HG03342 (cell line): ENCODE measurements at regions not wholly inside any gene's neighbourhood (a gene's known extent, or its start where the extent isn't known, plus 50 kb on each side); places are given as distances from the start of the nearest gene placed in this dataset.

Experiments used
- ATAC-seq: cut with Tn5 transposase; IDR thresholded peaks from one replicate; pipeline ENCODE4 v1.9.1; 2021; ENCODE audit warnings: mild to moderate bottlenecking, moderate library complexity; ENCODE audit not compliant: unreplicated experiment

DNA sequence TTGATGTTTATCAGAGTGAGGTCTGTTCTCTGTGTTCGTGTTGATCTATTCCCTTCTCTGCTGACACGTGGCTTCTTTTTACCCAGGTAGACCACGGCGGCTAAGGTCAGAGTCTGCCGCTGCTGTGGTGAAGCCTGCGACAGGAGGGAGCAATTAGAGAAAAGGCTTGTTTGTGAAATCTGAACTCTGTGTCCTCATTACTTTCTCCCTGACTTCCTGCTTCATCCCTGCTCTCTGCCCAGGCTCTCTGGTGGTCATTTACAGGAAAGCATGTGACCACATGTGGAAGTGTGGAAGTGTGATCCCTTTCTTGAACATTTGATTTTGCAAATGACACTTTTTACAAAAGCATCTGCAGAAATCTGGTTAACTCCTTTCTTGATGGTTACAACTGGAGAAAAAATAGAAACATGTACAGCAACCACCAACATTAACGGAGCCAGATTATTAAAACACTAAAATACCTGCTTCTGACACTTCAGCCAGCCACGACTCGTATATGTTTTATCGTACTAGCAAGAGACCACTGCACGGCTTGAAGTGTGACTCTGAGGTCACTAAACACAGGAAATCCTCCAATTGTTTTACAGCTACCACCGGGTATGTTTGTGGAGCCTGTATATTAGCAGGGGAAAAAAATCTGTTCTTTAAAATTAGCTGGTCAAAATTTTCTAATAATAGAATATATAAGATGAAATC, 388.6 kb upstream of the TMPO start:
- no peak for ATAC-seq

DNA sequence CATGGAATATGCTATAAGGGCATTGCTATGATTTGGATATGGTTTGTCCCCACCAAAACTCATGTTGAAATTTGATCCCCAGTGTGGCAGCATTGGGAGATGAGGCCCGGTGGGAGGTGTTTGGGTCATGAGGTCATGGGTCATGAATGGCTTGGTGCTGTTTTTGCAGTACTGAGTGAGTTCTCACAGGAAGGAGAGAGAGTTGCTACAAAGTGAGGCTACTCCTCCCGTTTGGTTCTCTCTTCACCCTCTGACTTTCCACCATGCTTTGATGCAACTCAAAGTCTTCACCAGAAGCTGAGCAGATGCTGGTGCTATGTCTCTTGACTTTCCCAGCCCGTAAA, 388.1 kb upstream of the TMPO start:
- no peak for ATAC-seq

DNA sequence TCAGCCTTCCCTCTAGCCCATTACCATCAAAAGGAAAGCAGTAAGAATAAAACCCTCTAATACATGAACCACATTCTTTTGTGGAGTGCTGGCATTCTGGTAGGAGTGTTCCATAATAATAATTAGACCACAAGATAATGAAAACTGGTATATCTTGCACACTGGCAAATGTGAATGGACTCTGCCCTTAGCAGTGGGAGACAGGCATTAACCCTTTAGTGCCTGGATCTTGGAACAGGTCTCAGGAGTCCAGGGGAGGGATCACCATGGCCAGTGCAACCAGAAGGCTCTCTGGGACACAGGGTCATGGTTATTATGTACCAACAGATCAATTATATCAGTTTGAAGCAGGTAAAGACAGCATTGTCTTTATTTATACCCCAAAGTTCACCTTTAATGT, 387.5 kb upstream of the TMPO start:
- no peak for ATAC-seq

DNA sequence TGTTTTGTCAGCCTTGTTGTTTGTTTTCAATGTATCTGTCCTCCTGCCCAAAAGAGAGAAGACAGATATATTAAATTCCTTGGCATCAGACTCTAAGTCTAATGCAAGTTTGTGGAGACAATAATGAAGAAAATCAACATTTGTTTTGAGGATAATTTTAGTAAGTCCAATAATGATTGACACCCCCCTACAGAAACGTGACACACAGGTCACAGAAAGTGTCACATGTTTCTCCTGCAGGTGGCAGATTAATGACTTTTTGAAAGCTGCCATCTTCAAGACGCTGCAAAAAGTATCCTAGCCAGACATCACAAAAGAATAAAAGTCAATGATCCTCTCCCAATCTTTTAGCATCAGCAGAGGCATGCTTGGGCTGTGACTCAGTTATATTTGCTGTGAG, 378.8 kb upstream of the TMPO start:
- no peak for ATAC-seq

DNA sequence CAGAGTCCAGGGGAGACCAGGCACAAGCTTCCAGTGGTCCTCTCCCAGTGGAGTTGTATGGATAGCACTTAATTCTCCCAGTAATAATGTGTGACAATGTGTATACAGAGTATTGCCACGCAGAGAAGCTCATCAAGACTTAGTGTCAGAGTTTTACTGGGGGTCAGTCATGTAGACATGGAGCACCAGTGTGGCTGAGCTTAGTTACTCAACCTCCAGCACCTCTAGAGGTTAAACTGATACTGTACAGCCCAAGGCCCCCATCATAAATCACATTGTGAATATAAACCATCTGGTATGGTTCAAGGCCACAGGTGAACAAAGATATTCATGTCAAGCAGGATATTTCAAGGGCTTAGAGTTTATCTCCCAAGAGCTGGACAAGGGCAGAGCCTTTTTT, 378.1 kb upstream of the TMPO start:
- ATAC-seq: no peak

DNA sequence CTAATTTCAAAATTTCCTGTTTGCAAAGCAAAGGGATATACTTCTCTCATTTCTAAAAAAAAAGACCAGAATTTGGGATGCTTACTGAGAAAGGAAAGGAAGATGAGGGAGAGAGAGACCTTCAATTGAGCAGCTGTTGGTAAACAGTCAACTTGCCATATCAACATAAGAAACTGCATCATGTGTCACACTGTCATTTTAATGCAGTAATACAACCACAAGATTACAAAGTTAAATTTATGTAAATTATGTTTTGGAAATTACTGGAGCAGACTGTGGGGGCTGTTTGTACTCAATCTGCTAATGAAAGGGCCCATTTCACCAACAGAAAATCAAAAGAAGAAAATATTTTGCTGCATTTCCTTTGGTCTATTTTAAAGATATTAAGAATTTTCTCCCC, 370.4 kb upstream of the TMPO start:
- ATAC-seq: no peak

DNA sequence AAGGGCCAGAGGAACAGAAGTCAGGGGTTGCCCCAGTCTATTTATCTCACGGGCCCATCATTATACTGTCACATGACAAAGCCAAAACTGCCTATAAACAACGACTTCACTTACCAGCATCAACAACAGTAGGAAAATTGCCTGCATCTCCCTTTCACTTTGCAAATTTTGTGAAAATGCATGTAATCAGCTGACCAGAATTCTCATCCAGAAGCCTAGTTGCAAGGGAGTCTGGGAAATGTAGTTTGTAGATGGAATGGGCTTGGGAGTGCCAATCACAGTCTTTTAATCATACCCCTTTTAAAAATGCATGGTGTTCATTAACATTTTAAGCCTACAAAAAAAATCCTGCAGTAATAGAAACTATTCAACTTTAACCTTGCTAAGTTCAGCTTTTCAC, 369.3 kb upstream of the TMPO start:
- no peak for ATAC-seq

DNA sequence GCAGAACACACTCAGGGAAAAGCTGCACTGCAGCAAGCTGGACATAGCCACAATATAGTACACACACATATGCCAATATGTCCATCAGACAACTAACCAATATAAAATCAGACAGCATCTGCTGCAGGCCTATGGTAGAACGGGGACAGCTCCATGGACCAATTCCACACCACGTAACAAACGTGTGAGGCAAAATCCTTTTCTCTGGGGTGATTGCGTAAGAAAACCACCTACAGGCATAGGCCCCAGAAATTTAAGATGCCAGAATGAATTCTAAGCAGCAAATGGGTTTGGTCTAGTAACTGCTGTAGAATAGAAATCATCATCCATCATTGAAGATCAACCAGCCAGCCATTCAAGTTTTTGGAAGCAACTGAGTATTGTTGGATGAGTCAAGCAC, 368.9 kb upstream of the TMPO start:
- no peak for ATAC-seq

DNA sequence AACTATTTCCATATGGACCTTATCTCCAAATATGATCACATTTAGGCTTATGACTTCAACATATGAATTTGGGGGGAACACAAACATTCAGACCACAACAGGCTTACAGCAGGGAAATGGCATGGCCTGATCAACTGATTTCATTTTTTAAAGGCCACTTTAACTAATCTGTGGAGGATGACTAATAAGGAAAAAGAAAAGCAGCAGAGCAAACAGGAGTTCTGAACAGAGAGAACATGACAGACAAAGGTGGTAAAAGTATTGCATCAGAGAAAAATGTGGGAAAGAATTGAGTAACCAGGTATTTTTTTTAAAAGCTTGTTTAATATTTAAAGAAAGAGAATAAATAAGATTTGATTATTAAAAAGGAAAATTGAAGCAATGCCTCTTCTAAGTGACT, 366.1 kb upstream of the TMPO start:
- no peak for ATAC-seq

DNA sequence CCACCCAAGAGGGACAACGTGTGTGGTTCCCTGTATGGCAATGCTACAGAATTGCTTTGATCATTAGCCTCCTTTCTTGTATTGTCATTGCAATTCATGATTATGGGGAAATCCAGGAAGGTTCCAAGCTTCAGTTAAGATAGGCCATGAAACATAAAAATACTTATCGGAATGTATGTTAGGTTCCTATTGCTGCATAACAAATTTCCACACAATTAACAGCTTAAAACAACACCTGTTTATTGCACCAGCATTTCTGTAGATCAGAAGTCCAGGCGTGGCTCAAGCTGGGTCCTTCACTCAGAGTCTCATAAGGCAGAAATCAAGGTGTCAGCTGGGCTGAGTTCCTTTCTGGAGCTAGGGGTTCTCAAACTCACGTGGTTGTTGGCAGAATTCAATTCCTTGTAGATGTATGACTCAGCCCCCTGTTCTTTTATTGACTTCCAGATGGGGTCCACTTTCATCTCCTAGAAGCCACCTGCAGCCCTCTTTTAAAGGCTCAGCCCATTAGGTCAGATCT, 365.6 kb upstream of the TMPO start:
- no peak for ATAC-seq

DNA sequence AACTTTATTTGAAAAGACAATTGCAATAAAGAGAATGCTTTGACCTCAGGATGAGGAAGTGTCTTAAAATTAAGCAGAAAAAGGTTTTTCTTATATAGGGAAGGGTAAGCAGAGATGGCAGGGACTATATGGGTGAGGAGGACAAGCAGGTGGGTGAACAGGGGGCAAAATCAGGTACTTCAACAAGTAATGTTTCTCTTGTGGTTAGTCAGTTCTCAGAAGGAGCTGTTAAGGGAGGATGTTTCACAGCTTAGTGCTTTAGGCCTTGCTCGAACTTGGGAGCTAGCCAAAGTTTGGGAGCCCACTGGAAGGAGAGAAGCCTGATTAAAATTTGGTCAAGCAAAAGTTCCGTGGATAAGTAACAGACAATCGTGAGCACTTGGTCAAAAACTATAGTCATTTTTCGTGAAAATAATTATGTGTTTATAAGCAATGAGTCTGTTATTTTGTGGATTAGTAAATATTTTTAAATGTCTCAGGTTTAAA, 364.2 kb upstream of the TMPO start:
- ATAC-seq: no peak

DNA sequence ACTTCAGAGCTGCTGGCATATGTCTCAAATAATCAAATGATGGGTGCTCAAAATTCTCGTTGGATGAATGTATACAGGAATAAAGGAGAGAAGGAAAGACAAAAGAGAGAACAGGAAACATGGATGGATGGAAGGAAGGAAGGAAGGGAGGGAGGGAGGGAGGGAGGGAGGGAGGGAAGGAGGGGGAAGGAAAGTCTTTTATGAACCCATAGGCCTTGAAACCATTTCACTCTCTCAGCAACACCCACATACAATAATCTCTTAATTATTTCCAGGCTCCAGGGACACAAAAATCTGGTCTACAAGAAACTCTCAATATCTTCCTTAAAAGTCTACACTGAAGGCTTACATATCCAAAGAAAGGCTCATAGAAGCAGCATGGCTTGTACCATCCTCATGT, 363.4 kb upstream of the TMPO start:
- no peak for ATAC-seq

DNA sequence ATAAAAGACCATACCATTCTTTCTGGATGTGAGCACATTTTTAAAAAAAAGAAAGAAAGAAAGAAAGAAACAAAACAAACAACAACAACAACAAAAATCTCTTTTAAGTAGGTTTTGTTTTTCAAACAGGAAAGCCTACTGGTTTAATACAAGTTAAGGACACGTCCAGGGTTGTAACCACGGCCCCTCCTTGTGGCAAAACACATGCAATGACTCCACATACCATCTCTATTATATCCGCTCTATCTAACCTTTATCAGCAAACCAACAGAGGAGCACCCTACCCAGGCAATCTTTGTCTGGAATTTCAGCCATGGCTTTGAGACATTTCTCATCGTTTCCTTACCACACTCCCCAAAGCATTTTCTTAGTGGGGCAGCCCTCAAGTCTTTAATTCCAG, 360.5 kb upstream of the TMPO start:
- ATAC-seq: no peak

DNA sequence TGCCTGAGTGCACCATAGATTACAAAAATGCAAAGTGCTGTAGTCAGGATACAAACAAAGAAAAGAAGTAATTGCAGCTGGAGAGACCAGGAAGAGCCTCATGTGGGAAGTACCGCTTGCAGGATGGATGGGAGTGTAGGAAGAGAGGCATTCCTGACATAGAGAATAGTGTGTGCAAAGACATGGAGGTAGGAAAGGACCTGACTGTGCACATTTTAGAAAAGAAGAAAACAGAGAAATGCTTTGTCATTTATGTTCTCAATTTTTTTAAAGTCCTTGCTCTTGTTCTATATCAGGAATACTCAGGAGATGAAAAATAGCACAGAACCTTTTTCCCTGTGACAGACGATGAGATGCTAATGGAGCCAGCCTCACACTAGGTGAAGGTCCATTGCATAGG, 358.7 kb upstream of the TMPO start:
- ATAC-seq: no peak

DNA sequence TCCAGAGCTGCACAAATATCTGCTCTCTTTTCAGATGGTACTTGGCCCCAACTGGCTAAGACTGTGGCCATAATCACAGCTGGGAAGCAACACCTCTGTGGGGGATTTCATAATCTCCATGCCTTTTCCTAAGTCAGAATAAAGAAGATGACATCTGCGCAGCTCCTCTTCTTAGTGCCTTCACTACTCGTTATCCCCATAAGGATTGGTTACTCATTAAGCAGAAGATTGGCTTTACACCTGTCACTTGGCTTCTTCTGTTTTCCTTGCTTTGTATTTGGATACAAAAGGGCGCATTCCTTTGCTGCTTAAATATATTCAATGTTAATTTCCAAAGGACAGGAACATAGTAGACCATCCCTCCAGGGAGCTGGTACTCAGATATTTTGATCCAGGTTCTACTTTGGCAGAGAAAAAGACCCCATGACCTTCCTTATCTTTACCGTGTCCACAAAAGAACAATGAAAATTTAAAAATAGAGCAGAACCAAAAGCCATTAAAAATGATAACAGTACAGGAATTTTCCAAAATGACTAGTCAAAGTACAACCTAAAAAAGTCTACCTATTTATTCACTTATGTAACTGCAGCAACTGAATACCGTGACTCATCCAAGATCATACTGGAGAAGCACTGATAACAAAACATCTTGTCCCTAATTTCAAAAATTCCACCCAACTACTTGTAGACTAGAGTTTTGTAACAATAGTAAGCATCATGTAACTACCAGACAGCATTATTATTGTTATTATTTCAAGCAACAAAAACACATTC, 352.3 kb upstream of the TMPO start:
- no peak for ATAC-seq

DNA sequence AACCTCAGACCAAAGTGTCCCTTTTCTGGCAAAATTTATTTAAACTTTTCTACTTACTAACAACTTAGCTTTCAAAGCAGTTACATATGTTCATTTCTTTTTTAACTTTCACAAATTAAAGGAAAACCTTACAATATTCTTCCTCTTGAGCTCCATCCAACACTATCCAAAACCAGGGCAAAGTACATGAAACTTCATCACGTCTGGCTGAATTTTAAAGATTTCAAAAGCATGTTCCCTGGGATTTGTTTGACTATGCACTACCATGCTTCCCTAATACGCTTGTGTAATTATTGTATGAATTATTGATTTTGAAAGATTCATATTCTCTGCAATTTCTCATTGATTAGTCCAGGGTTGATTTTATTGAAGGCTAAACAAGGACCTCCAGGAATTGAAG, 343.1 kb upstream of the TMPO start:
- ATAC-seq: no peak

DNA sequence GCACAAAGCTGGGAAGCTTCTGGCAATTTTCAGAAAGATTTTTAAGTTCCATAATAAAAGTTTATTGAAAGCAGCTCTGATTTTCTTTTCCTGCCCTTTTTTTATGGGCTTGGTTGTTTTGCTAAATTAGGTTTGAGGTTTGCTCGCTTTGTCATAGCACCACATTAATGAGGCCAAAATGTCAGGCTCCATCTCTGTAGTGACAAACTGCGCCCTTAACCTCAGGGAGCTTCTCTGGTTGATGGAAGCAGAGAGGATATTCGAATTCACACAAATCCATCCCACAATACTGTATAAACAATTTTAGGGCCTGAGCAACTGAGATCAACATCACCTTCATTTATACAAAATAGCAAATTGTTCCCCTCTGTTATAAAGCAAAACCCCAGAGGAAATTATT, 342.6 kb upstream of the TMPO start:
- ATAC-seq: no peak

DNA sequence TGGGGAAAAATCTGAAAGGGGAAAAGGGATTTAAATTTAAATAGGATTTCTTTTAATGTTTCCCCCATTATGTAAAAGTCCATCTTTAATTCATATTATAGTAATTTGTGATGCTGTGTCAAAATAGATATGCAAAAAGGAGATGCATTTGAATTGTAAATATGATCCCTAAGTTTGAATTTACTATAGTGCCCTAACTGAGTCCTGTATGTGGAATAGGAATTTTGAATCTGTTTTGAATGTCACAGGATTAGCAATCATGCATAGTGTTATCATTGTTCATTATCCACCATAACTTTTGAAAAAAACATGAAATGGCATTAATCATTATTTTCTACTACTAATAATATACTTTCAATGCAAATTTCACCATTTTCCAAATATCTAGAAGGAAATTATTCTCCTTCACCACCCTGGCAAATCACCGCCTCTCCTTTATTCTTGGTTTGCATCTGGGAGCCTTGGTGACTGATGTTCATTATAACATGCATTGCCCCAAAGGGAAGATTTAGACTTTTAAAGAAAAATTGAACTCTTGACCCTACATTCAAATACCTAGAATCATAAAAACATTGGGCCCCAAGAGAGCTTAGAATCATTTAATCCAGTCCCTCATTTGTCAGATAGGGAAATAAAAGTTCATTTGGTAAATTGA, 341.5 kb upstream of the TMPO start:
- ATAC-seq: no peak

DNA sequence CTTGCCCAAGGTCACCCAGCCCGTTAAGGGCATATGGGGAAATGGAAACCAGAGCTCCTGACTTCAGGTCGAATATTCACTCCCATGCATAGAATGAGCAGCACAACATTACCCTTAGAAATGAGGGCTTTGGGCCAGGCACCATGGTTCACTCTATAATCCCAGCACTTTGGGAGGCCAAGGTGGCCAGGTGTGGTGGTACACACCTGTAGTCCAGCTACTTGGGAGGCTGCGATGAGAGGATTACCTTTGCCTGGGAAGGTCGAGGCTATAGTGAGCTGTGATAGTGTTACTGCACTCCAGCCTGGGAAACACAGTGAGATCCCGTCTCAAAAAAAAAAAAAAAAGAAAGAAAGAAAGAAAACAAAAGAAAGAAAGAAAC, 341.0 kb upstream of the TMPO start:
- no peak for ATAC-seq

DNA sequence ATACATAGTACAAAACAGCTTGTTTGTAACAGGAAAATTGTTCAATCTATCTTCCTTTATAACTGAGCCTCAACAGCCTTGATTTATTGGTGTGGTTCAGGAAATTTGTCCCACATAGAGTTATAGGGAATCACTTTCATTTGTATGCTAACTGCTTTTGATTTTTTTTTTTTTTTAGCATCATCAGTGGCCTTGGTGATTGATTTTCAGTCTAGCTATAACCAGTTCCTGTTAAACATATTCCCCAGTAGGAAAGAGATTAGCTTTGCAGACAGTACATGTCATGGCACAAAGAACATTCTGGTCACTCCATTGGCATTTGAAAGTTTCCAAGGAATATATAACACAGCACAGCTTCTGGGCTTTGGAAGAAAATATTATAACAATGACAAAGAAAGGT, 337.3 kb upstream of the TMPO start:
- no peak for ATAC-seq

DNA sequence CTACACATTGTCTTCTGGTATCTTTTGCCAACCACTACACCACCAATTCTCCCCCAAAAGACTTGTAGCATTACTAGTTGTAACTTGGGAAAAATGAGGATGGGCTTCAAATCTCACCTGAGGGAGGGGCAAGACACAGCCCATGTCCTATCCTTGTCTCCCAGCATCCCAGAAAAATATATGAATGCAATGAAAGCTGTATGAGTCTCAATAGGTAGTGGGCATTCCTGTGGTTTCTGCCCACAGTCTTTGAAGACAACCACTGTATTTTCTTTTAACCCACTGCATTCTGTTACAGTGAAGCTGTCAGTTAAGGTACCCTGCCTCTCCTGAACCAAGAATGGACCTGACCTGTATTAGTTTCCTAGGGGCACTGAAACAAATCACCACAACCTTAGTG, 336.2 kb upstream of the TMPO start:
- ATAC-seq: no peak

DNA sequence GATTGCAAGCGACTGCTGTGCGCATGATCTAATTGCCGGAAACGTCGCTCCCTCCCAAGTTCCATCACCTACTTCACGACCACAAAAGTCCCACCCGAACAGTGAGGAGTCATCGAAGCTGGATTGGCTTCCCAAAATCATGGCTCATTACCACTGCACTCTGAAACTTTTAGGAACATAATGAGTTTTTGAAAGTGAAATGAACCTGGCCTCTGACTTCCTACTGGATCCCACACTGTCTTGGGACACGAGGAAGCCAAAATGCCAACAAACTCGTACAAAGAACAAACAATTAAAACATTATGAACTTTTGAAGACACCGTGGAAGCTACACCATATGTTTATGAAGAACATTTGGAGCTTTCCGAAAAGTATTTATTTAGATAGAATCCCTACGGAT, 334.8 kb upstream of the TMPO start:
- ATAC-seq: no peak
